ENCODE measurements at regions not wholly inside any gene's neighbourhood (a gene's known extent, or its start where the extent isn't known, plus 50 kb on each side); places are given as distances from the start of the nearest gene placed in this dataset.
"Not testable (repeated sequence)": the region's sequence is repeated elsewhere in the genome, so short reads cannot be mapped to it uniquely, and the experiment has no call there.

DNA sequence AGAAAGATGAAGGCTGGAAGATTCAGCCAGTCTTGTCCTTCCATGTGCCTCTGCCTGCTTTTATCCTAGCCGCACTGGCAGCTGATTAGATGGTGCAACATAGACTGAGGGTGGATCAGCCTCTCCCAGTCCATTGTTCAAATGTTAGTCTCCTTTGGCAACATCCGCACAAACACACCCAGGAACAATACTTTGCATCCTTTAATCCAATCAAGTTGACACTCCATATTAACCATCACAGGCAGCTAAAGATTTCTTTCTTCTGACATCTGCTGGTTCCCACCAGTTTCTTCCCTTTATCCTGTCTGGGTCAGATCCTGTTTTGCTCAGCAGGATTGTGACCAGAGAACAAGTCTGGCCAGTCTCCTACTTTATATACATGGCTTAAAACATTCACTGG, 276.5 kb upstream of the TYRP1 start:
- TF ChIP-seq, protein P1, sequence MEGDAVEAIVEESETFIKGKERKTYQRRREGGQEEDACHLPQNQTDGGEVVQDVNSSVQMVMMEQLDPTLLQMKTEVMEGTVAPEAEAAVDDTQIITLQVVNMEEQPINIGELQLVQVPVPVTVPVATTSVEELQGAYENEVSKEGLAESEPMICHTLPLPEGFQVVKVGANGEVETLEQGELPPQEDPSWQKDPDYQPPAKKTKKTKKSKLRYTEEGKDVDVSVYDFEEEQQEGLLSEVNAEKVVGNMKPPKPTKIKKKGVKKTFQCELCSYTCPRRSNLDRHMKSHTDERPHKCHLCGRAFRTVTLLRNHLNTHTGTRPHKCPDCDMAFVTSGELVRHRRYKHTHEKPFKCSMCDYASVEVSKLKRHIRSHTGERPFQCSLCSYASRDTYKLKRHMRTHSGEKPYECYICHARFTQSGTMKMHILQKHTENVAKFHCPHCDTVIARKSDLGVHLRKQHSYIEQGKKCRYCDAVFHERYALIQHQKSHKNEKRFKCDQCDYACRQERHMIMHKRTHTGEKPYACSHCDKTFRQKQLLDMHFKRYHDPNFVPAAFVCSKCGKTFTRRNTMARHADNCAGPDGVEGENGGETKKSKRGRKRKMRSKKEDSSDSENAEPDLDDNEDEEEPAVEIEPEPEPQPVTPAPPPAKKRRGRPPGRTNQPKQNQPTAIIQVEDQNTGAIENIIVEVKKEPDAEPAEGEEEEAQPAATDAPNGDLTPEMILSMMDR (IDR thresholded peaks at IDR 0.05; ENCODE audit: low read depth, low read length, missing control alignments) = no peak
- in situ Hi-C loops (cut with HindIII; ENCODE audit: low sequenced_read_pairs) = no loop called here
- H3K4me3 ChIP-seq (ENCODE audit: low read depth, low read length) = no peak overlapping the region
- no peak for DNase-seq (ENCODE audit: low read depth)

DNA sequence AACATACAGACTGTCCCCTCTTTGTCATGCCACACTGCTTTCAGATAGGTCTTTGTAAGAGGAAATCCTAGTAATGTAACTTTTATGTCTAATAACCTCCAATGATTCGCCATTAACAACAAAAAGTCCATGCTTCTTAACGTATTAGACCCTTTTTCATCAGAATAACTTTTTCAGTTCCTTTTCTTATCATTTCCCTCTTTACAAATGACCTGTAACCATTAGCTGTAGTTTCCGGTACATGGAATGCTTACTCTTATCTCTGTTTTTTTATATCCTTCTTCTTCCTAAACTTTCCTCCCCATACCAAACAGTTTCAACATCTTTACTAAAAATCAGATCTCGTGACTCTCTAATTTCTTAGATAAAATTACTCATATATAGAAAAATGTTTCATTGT, 268.9 kb upstream of the TYRP1 start:
- TF ChIP-seq, protein P1 (IDR thresholded peaks at IDR 0.05; ENCODE audit: low read depth, low read length, missing control alignments) = no peak

DNA sequence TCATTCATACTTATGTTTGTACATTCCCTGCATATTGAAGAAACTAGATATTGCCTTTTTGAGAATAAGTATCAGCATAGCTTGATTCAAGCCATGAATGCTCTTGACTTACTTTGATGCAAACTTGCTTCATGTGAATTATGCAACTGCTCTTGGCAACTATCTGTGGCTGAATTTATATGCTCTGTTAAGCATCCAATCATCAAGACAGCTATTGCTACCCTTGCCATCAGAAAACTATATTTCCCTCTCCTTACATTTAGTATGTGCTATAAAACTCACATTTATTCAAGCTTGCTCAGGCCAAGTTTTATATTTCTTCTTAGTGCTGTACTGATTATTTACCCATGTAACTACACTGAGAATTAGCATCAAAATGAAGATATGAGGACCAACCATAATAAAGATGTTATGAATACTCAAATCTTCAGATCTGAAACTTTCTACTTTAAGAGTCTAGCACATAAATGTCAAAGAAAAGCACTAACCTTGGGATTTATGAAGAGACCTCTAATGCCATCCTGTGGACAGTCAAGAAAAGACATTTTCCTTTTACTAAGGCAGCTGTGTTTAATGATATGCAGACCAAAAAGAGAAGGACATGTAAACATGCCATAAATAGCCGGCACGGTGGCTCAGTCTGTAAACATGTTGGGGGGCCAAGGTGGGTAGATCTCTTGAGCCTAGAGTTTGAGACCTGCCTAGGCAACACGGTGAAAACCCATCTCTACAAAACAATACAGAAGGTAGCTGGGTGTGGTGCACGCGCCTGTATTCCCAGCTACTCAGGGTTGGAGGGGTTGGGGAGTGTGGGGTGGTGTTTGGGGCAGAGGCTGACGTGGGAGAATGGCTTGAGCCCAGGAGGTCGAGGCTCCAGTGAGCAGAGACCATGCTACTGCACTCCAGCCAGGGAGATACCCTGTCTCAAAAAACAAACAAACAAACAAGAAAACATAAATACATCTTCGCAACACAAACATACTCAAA, 267.0 kb upstream of the TYRP1 start:
- in situ Hi-C loops (cut with HindIII; ENCODE audit: low sequenced_read_pairs) = no loop called here
- TF ChIP-seq, protein P1 (IDR thresholded peaks at IDR 0.05; ENCODE audit: low read depth, low read length, missing control alignments) = no peak
- peak; percentile 6 for DNase-seq (ENCODE audit: low read depth)
- no peak overlapping the region for H3K4me3 ChIP-seq (ENCODE audit: low read depth, low read length)

More for the DNA sequence above, 268.9 kb upstream of the TYRP1 start:
- H3K4me3 ChIP-seq (ENCODE audit: low read depth, low read length) = no peak overlapping the region
- in situ Hi-C loops (cut with HindIII; ENCODE audit: low sequenced_read_pairs) = no loop called here
- DNase-seq (ENCODE audit: low read depth) = no peak

DNA sequence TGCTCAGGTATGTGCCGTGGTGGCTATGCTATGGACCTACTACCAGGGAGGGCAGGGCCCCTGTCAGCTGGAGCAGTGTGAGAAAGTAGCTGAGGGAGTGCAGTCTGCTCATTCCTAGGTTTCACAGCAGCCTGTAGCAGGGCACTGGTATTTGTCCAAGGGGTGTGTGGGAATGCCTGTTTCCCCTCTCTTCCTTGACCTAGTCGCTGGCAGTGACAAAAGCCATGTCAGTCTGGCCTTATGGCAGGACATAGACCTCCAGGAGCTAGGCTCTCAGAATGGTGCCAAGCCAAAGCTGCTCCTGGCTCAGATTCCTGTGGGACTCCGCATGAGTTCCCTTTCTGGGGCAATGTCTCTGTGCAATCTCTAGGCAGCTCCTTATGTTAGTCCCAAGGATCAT, 253.9 kb upstream of the TYRP1 start:
- DNase-seq (ENCODE audit: low read depth) = no peak
- no peak overlapping the region for H3K4me3 ChIP-seq (ENCODE audit: low read depth, low read length)
- in situ Hi-C loops (cut with HindIII; ENCODE audit: low sequenced_read_pairs) = no loop called here
- TF ChIP-seq, protein P1 (IDR thresholded peaks at IDR 0.05; ENCODE audit: low read depth, low read length, missing control alignments) = no peak

DNA sequence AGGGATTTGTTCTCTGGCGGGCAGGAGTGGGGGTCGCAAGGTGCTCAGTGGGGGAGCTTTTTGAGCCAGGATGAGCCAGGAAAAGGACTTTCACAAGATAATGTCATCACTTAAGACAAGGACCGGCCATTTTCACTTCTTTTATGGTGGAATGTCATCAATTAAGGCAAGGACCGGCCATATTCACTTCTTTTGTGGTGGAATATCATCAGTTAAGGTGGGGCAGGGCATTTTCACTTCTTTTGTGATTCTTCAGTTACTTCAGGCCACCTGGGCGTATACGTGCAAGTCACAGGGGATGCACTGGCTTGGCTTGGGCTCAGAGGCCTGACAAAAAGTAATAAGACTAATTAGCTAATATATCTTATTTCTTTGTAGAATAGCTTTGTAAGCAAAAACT, 252.1 kb upstream of the TYRP1 start:
- H3K4me3 ChIP-seq (ENCODE audit: low read depth, low read length); in situ Hi-C loops (cut with HindIII; ENCODE audit: low sequenced_read_pairs); DNase-seq (ENCODE audit: low read depth): not testable (repeated sequence)

DNA sequence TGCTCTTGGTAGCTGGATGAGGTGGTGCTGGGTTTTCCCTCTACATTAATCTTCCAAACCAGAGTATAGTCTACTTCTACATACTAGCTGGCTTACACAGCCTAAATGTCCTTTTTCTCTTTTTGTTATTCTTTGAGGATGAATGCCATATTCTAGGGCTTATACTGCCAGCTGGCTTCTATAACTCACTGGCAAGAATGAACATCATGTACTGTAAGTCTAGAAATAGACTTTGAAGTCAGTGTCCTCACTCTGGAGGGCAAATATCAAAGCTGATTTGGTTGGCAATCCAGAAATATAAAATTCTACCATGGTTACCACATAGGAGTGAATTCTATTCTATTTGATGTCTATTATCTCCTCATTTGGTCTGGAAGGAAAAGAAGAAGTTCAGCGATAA, 251.7 kb upstream of the TYRP1 start:
- DNase-seq (ENCODE audit: low read depth) = no peak
- in situ Hi-C loops (cut with HindIII; ENCODE audit: low sequenced_read_pairs) = no loop called here
- TF ChIP-seq, protein P1 (IDR thresholded peaks at IDR 0.05; ENCODE audit: low read depth, low read length, missing control alignments) = no peak
- no peak overlapping the region for H3K4me3 ChIP-seq (ENCODE audit: low read depth, low read length)

DNA sequence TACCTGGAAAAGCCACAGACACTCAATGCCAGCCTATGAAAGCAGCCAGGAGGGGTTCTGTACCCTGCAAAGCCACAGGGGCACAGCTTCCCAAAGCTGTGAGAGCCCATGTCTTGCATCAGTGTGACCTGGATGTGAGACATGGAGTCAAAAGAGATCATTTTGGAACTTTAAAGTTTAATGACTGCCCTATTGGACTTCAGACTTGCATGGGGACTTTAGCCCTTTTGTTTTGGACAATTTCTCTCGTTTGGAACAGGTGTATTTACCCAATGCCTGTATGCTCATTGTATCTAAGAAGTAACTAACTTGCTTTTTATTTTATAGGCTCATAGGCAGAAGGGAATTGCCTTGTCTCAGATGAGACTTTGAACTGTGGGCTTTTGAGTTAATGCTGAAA, 244.9 kb upstream of the TYRP1 start:
- TF ChIP-seq, protein P1 (IDR thresholded peaks at IDR 0.05; ENCODE audit: low read depth, low read length, missing control alignments) = no peak
- in situ Hi-C loops (cut with HindIII; ENCODE audit: low sequenced_read_pairs) = no loop called here
- no peak overlapping the region for H3K4me3 ChIP-seq (ENCODE audit: low read depth, low read length)
- DNase-seq (ENCODE audit: low read depth) = no peak

Measured in astrocyte of the cerebellum (primary cell).